A673 (cell line): ENCODE measurements at regions not wholly inside any gene's neighbourhood (a gene's known extent, or its start where the extent isn't known, plus 50 kb on each side); places are given as distances from the start of the nearest gene placed in this dataset.

ENCODE experiments used
- EZH2 ChIP-seq: fragments of 200-600 bp; sonication (generic); IDR thresholded peaks from 2 replicates; pipeline ENCODE4 v1.6.1; 2017; ENCODE audit warnings: borderline replicate concordance, low read depth, mild to moderate bottlenecking, mixed read lengths, antibody characterized with exemption, low read length; ENCODE audit not compliant: poor library complexity, severe bottlenecking
- TF ChIP-seq, protein P1 (sequence below): fragments of 300-800, 200-600 bp; sonication (generic); conservative IDR thresholded peaks from 2 replicates; pipeline ENCODE4 v1.5.1; 2017; ENCODE audit warnings: low read depth, mild to moderate bottlenecking, antibody characterized with exemption, low read length, moderate library complexity, mixed read lengths

DNA sequence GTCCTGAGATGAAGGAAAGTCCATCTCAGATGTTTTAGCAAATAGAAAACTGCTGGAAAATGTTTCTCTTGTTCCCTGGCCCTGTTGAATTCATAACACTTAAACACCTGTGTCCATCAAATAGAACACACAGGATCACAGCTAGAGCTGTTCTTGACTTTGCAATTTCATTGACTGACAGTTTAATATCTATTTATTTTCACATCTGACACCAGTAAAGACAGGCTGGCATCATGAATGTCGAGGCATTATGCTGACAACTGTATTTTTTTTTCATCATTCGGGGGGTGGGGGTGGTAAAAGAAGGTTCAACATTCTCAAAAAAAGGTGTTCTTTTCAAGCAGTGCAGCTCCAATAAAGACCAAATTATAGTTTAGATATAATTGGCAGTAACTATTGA, 591.2 kb upstream of the PTBP2 start:
- TF ChIP-seq, protein P1, sequence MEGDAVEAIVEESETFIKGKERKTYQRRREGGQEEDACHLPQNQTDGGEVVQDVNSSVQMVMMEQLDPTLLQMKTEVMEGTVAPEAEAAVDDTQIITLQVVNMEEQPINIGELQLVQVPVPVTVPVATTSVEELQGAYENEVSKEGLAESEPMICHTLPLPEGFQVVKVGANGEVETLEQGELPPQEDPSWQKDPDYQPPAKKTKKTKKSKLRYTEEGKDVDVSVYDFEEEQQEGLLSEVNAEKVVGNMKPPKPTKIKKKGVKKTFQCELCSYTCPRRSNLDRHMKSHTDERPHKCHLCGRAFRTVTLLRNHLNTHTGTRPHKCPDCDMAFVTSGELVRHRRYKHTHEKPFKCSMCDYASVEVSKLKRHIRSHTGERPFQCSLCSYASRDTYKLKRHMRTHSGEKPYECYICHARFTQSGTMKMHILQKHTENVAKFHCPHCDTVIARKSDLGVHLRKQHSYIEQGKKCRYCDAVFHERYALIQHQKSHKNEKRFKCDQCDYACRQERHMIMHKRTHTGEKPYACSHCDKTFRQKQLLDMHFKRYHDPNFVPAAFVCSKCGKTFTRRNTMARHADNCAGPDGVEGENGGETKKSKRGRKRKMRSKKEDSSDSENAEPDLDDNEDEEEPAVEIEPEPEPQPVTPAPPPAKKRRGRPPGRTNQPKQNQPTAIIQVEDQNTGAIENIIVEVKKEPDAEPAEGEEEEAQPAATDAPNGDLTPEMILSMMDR = no peak
- TF ChIP-seq EZH2 = no peak
